OCI-LY7 (cell line): ENCODE measurements at regions not wholly inside any gene's neighbourhood (a gene's known extent, or its start where the extent isn't known, plus 50 kb on each side); places are given as distances from the start of the nearest gene placed in this dataset.

Source experiments
- BruUV-seq: library from RNA; stranded (reverse); fragments of 400-500 nt; replicated peaks from 2 replicates; lab custom pipeline; 2021; lab: Mats Ljungman, UMichigan
- CTCF ChIA-PET: fragments of 300-600 bp; sonication (Branson Sonifier 250); formaldehyde crosslinking; loops from one replicate; lab custom pipeline; 2022; ENCODE audit warnings: antibody characterized with exemption; ENCODE audit not compliant: unreplicated experiment; lab: Charles Lee
- POLR2A ChIA-PET: fragments of 300-600 bp; sonication (Branson Sonifier 250); formaldehyde crosslinking; loops from one replicate; lab custom pipeline; 2022; ENCODE audit warnings: antibody characterized with exemption; lab: Charles Lee
- DNase-seq: peaks from one replicate; pipeline ENCODE4 v3.0.0-alpha.2; 2015; ENCODE audit warnings: low spot score
- H2AFZ ChIP-seq: fragments of 200-600 bp; sonication (generic), shearing (Covaris generic); 2 replicates; pipeline ENCODE4 v1.6.1; 2014; ENCODE audit warnings: mild to moderate bottlenecking, antibody characterized with exemption, low read length, moderate library complexity
- H3K27ac ChIP-seq: fragments of 200-600 bp; sonication (generic); 2 replicates; pipeline ENCODE4 v1.5.1; 2014; ENCODE audit warnings: mixed run types, low read depth, mild to moderate bottlenecking, moderate library complexity, low read length, inconsistent platforms; ENCODE audit not compliant: poor library complexity, severe bottlenecking
- H3K36me3 ChIP-seq: fragments of 200-600 bp; sonication (generic); 2 replicates; pipeline ENCODE4 v1.6.1; 2014; ENCODE audit warnings: mild to moderate bottlenecking, antibody characterized with exemption, low read length, moderate library complexity, mixed read lengths; ENCODE audit not compliant: insufficient read depth
- H3K4me1 ChIP-seq: fragments of 200-600 bp; sonication (generic); 2 replicates; pipeline ENCODE4 v1.5.1; 2014; ENCODE audit warnings: mild to moderate bottlenecking, low read length; ENCODE audit not compliant: insufficient read depth, poor library complexity, severe bottlenecking
- H3K4me2 ChIP-seq: fragments of 200-600 bp; sonication (generic); 2 replicates; pipeline ENCODE4 v1.6.1; 2014; ENCODE audit warnings: mild to moderate bottlenecking, low read length
- H3K4me3 ChIP-seq: fragments of 200-600 bp; sonication (generic); 2 replicates; pipeline ENCODE4 v1.5.1; 2014; ENCODE audit warnings: mild to moderate bottlenecking, low read depth, low read length; ENCODE audit not compliant: poor library complexity, severe bottlenecking
- H3K79me2 ChIP-seq: fragments of 200-600 bp; sonication (generic); 2 replicates; pipeline ENCODE4 v1.6.1; 2016; ENCODE audit warnings: low read depth, mild to moderate bottlenecking, low read length, moderate library complexity, mixed read lengths; ENCODE audit not compliant: insufficient read depth
- H3K9me2 ChIP-seq: fragments of 200-600 bp; sonication (generic); 2 replicates; pipeline ENCODE4 v1.6.1; 2016; ENCODE audit warnings: mild to moderate bottlenecking, low read length, mixed read lengths; ENCODE audit not compliant: insufficient read depth
- H3K9me3 ChIP-seq: fragments of 200-600 bp; sonication (generic); 2 replicates; pipeline ENCODE4 v1.6.1; 2014; ENCODE audit warnings: mild to moderate bottlenecking, mixed run types, low read length, mixed read lengths
- H4K20me1 ChIP-seq: fragments of 200-600 bp; sonication (generic); 2 replicates; pipeline ENCODE4 v1.6.1; 2014; ENCODE audit warnings: mild to moderate bottlenecking, antibody characterized with exemption, low read length, moderate library complexity, mixed read lengths; ENCODE audit not compliant: insufficient read depth
- CTCF ChIP-seq: fragments of 200-600 bp; sonication (generic); conservative IDR thresholded peaks from 2 replicates; pipeline ENCODE4 v1.5.1; 2014; ENCODE audit warnings: mild to moderate bottlenecking, antibody characterized with exemption, low read length, moderate library complexity, mixed read lengths
- EZH2phosphoT487 ChIP-seq: fragments of 200-600 bp; sonication (generic); IDR thresholded peaks from 2 replicates; pipeline ENCODE4 v1.6.1; 2018; ENCODE audit warnings: low read depth, borderline replicate concordance, mild to moderate bottlenecking, mixed run types, antibody characterized with exemption, low read length, moderate library complexity, mixed read lengths
- intact Hi-C: fragments of 100-400 bp; cut with micrococcal nuclease; formaldehyde crosslinking; loops from one replicate; pipeline ENCODE4 v1.10.0; 2022; ENCODE audit not compliant: unreplicated experiment

GRCh38 chr2:22703286-22703920, 681.6 kb upstream of the KLHL29 start:
- Histone ChIP-seq H3K36me3 (no peaks in the 10 kb centered on the region), H3K9me3 (no peaks in the 10 kb centered on the region), H3K4me2 (no peak overlapping the region), H3K79me2 (no peaks in the 10 kb centered on the region), H3K4me3 (no peak overlapping the region), H4K20me1 (no peaks in the 10 kb centered on the region), H3K9me2 (no peaks in the 10 kb centered on the region), H2AFZ (no peak overlapping the region), H3K4me1 (no peaks in the 10 kb centered on the region), H3K27ac (no peak overlapping the region)
- DNase-seq: no peak
- ChIA-PET POLR2A (no interaction called here), CTCF (no interaction called here)
- TF ChIP-seq CTCF (no peak), EZH2phosphoT487 (no peak)
- intact Hi-C loops: no loop called here
- BruUV-seq: no TSS peak

- POLR2A ChIA-PET: no interaction called here
- Histone ChIP-seq H3K9me2 (no peaks in the 10 kb centered on the region), H4K20me1 (no peaks in the 10 kb centered on the region), H3K79me2 (no peaks in the 10 kb centered on the region), H3K4me2 (no peak overlapping the region), H3K4me3 (no peak overlapping the region), H2AFZ (no peak overlapping the region), H3K27ac (no peak overlapping the region), H3K9me3 (no peaks in the 10 kb centered on the region), H3K36me3 (no peaks in the 10 kb centered on the region), H3K4me1 (no peaks in the 10 kb centered on the region)
- no TSS peak for BruUV-seq
- CTCF ChIA-PET: no interaction called here
- no peak for DNase-seq
- intact Hi-C loops: no loop called here
- TF ChIP-seq EZH2phosphoT487 (no peak), CTCF (no peak)
These were observed 665.6 kb upstream of the KLHL29 start for GRCh38 chr2:22719396-22719795.

- POLR2A ChIA-PET: interaction anchor here (1.0 kb wide), 1 partner anchor 49 kb away, joined by 4 read pairs; no protein-coding TSS in a partner anchor
- H3K4me3 ChIP-seq: no peak overlapping the region
- no peak overlapping the region for H2AFZ ChIP-seq
- no peaks in the 10 kb centered on the region for H4K20me1 ChIP-seq
- no peaks in the 10 kb centered on the region for H3K36me3 ChIP-seq
- CTCF ChIA-PET: no interaction called here
- BruUV-seq: no TSS peak
- no peak for TF ChIP-seq EZH2phosphoT487
- no peak for TF ChIP-seq CTCF
- H3K4me2 ChIP-seq: no peak overlapping the region
- DNase-seq: no peak
- H3K9me2 ChIP-seq: no peaks in the 10 kb centered on the region
- no peaks in the 10 kb centered on the region for H3K4me1 ChIP-seq
- H3K27ac ChIP-seq: no peak overlapping the region
- H3K9me3 ChIP-seq: 0 out of 2 replicates have a peak, but pooled peaks cover 5% of the 10 kb centered on the region
- intact Hi-C loops: no loop called here
- no peaks in the 10 kb centered on the region for H3K79me2 ChIP-seq
These were observed 655.5 kb upstream of the KLHL29 start for GRCh38 chr2:22729466-22729865.
